HFFc6 (cell line): ENCODE measurements at regions not wholly inside any gene's neighbourhood (a gene's known extent, or its start where the extent isn't known, plus 50 kb on each side); places are given as distances from the start of the nearest gene placed in this dataset.

Experiments
- DNase-seq: peaks from one replicate; pipeline ENCODE4 v3.0.0-alpha.2; 2018
- H3K27ac Mint-ChIP-seq: 2 replicates; pipeline ENCODE4 v1.8.0; 2020; ENCODE audit warnings: mild to moderate bottlenecking, mixed read lengths
- H3K27me3 Mint-ChIP-seq: 2 replicates; pipeline ENCODE4 v1.8.0; 2021; ENCODE audit warnings: mild to moderate bottlenecking, moderate library complexity, mixed read lengths; ENCODE audit not compliant: insufficient read depth
- H3K36me3 Mint-ChIP-seq: 2 replicates; pipeline ENCODE4 v1.8.0; 2021; ENCODE audit warnings: low read depth, mixed read lengths
- H3K4me1 Mint-ChIP-seq: 2 replicates; pipeline ENCODE4 v1.8.0; 2020; ENCODE audit warnings: low read depth, mixed read lengths
- H3K4me3 Mint-ChIP-seq: 2 replicates; pipeline ENCODE4 v1.8.0; 2020; ENCODE audit warnings: mild to moderate bottlenecking, moderate library complexity, mixed read lengths
- H3K9me3 Mint-ChIP-seq: 2 replicates; pipeline ENCODE4 v1.8.0; 2020; ENCODE audit warnings: mild to moderate bottlenecking, mixed read lengths
- CTCF ChIP-seq: fragments of 200-600 bp; sonication (generic); IDR thresholded peaks from 2 replicates; pipeline ENCODE4 v1.5.0; 2021; ENCODE audit warnings: antibody characterized with exemption, mild to moderate bottlenecking

DNA sequence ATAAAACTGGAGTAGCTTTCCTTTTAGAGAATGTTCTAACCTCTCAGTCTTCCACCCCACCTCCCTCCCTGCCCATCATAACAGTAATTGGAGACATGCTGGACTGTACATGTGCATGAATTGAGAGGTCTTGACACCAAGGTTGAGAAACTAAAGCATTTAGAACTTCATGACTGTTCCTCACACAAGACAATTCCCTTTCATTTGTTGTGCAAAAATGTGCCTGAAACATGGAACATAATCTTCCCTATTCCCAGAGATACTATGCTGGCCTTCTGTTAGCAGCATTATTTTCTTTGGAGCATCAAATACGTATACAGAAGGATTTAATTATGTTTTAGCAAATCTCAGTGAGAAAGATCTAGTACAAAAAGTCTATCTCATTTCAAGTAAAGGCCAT, 97.5 kb upstream of the KCNE2 start:
- Mint-ChIP-seq H3K9me3 (peaks cover 10% of the 10 kb centered on the region; the same call in 1 of the 2 replicates), H3K4me3 (no peak overlapping the region), H3K27ac (no peak overlapping the region), H3K4me1 (no peaks in the 10 kb centered on the region), H3K36me3 (no peaks in the 10 kb centered on the region; the same call in 1 of the 2 replicates), H3K27me3 (peaks cover 35% of the 10 kb centered on the region)
- DNase-seq, result no peak
- no peak for TF ChIP-seq CTCF

- Mint-ChIP-seq H3K27ac (no peak overlapping the region), H3K27me3 (peaks cover 43% of the 10 kb centered on the region), H3K36me3 (no peaks in the 10 kb centered on the region; the same call in 1 of the 2 replicates), H3K9me3 (peaks cover 4% of the 10 kb centered on the region; the same call in 1 of the 2 replicates), H3K4me1 (no peaks in the 10 kb centered on the region; the same call in 1 of the 2 replicates), H3K4me3 (no peak overlapping the region)
- no peak for TF ChIP-seq CTCF
- DNase-seq, result no peak
These were observed 95.3 kb upstream of the KCNE2 start for GRCh38 chr21:34268493-34268892.

DNA sequence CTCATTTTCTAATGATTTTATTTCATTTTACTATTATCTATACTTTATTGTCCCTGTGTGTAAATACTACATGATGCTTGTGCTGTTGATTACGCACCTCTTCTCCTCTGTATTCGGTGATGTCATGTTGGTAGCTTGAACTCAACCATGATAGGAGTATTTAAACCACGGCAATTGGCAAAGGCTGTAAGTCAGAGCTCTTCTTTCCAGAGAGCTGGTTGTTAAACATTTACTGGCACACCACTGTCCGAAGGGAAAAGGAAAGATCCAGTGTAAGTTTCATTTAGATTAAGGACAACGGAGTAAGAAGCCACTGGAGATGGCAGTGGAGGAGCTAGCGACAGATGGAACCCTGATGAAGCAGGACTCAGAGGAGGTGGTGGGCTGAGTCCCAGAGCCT, 93.4 kb upstream of the KCNE2 start:
- Mint-ChIP-seq H3K27ac (no peak overlapping the region), H3K9me3 (no peaks in the 10 kb centered on the region), H3K27me3 (peaks cover 42% of the 10 kb centered on the region), H3K4me1 (peaks cover 6% of the 10 kb centered on the region), H3K36me3 (no peaks in the 10 kb centered on the region), H3K4me3 (no peak overlapping the region)
- TF ChIP-seq CTCF, result no peak
- DNase-seq, result no peak

DNA sequence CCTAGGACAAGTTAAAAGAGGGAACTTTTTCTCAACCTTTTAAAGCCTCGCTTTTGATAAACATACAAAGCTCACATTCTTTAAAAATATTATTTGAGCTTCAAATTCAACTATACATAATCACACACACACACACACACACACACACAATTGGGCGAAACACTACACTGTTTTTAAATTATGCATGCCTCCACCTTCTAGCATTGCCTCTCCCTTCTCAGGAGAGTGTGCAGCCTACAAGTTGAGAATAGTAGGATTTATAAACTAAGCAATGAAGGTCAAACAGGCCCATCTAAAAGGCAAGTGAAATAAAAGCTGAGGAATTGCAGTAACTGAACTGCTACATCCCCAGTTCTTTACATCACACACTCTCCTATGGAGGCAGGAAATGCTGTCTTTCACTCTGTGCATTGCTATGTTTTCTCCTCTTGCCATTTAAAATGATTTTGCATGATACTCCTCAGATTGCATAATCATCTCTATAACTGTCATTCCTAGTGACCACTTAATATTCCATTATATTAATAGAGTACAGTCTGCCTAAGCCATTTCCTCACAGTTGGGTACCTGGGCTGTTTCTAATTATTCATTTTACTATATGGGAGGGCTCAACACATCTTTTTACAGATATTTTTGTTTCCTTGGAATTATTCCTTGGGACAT, 92.5 kb upstream of the KCNE2 start:
- H3K27ac Mint-ChIP-seq, result no peak overlapping the region
- H3K27me3 Mint-ChIP-seq, result peaks cover 34% of the 10 kb centered on the region
- no peak overlapping the region for H3K4me3 Mint-ChIP-seq
- no peaks in the 10 kb centered on the region for H3K36me3 Mint-ChIP-seq
- peaks cover 6% of the 10 kb centered on the region for H3K4me1 Mint-ChIP-seq
- no peak for DNase-seq
- no peak for TF ChIP-seq CTCF
- no peaks in the 10 kb centered on the region for H3K9me3 Mint-ChIP-seq

DNA sequence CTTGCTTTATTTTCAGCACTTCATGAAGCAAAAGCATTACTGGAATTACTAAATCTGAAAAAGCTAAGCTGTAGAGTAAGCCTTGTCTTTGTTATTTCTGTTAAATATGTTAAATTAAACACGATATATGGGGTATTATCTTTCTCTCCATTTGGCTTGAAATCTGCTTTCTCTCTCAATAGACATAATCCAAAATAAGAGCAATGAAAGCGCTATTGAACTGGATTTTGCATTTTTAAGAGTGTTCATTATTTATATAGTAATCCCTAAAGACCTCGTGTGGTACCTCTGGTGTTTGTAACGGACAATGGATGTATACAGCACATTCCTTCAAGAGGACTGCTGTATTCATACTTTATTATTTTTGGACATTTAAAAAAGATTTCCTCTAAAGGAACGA, 91.5 kb upstream of the KCNE2 start:
- H3K27me3 Mint-ChIP-seq, result peaks cover 38% of the 10 kb centered on the region

More for the DNA sequence above, 91.5 kb upstream of the KCNE2 start:
- Mint-ChIP-seq H3K36me3 (no peaks in the 10 kb centered on the region), H3K9me3 (no peaks in the 10 kb centered on the region), H3K4me1 (peaks cover 13% of the 10 kb centered on the region), H3K4me3 (no peak overlapping the region), H3K27ac (no peak overlapping the region)
- no peak for DNase-seq
- no peak for TF ChIP-seq CTCF
